ENCODE measurements at regions not wholly inside any gene's neighbourhood (a gene's known extent, or its start where the extent isn't known, plus 50 kb on each side); places are given as distances from the start of the nearest gene placed in this dataset.

DNA sequence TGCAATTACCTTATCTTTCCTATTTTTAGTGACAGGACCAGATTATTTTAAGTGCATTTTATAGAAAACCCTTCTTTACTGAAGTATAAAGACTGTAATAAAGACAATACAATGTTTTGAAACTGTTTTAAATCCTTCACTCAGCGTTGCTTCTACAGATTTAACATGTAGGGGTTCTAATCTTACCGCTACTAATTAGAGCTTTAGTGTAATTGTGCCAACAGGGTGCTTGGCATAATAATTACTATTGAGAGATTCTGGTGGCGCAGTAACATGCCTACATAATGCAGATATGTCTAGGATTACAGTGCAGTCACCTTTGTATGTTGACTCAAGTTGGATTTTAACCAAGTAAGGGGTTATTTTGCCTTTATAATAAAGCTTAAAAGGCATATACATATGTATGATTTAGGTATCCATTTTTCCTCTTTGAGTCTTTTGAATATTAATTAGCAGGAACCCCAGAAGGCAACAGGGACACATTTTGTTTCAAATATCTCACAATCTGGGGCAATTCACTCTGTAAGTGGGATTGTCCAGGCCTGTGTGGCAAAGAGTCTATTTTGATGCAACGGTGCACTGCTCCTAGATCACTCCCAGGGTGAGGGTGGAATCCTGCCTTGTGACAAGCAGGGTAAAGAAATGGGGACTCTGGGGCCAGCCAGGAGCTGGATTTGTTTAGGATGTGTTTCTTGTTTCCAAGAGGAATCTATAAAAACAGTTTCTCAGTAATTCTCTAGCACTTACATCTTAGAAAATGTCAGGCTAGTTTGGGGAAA is 604.7 kb upstream of the SALL1 start:
- TF ChIP-seq, protein P1, sequence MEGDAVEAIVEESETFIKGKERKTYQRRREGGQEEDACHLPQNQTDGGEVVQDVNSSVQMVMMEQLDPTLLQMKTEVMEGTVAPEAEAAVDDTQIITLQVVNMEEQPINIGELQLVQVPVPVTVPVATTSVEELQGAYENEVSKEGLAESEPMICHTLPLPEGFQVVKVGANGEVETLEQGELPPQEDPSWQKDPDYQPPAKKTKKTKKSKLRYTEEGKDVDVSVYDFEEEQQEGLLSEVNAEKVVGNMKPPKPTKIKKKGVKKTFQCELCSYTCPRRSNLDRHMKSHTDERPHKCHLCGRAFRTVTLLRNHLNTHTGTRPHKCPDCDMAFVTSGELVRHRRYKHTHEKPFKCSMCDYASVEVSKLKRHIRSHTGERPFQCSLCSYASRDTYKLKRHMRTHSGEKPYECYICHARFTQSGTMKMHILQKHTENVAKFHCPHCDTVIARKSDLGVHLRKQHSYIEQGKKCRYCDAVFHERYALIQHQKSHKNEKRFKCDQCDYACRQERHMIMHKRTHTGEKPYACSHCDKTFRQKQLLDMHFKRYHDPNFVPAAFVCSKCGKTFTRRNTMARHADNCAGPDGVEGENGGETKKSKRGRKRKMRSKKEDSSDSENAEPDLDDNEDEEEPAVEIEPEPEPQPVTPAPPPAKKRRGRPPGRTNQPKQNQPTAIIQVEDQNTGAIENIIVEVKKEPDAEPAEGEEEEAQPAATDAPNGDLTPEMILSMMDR (IDR thresholded peaks at IDR 0.05): no peak
- TF ChIP-seq POLR2A (IDR thresholded peaks at IDR 0.05): no peak
